ENCODE measurements at regions not wholly inside any gene's neighbourhood (a gene's known extent, or its start where the extent isn't known, plus 50 kb on each side); places are given as distances from the start of the nearest gene placed in this dataset.

GRCh38 chr22:27115410-27115809 lies 458.0 kb downstream of the MIAT start:
- TF ChIP-seq CTCF (IDR thresholded peaks at IDR 0.05; ENCODE audit: insufficient read depth, low read depth, low read length) (no peak), EZH2 (IDR thresholded peaks at IDR 0.05; ENCODE audit: insufficient read depth, low read length) (no peak)

Measured in astrocyte (in vitro differentiated cells and primary cell).